ENCODE measurements at regions not wholly inside any gene's neighbourhood (a gene's known extent, or its start where the extent isn't known, plus 50 kb on each side); places are given as distances from the start of the nearest gene placed in this dataset.

- BruUV-seq (replicated peaks): no TSS peak
- RAD21 ChIA-PET (ENCODE audit: unreplicated experiment): no interaction called here
- WGBS (ENCODE audit: insufficient coverage, insufficient replicate concordance, low lambda C conversion rate, missing lambda C conversion rate): 53% methylated on average over 1 of the region's 1 CpG
These were observed 257.4 kb downstream of the IKZF2 start for GRCh38 chr2:212894026-212894425.

GRCh38 chr2:212893216-212893615 is 258.2 kb downstream of the IKZF2 start:
- ChIA-PET POLR2A (no interaction called here), SMC1A (ENCODE audit: uncharacterized antibody, unreplicated experiment) (interaction anchor here (0.6 to 2.6 kb wide), 8 partner anchors 11 to 201 kb away, joined by 3 to 9 read pairs (median 5); no protein-coding TSS in a partner anchor), CTCF (interaction anchor here (0.6 to 2.6 kb wide), 8 partner anchors 11 to 351 kb away, joined by 3 to 21 read pairs (median 3); no protein-coding TSS in a partner anchor), RAD21 (ENCODE audit: unreplicated experiment) (no interaction called here)
- BruUV-seq (replicated peaks): no TSS peak
- no peak for FAIRE-seq
- Histone ChIP-seq H3K79me2 (ENCODE audit: control insufficient read depth, insufficient read depth, low read length) (no peaks in the 10 kb centered on the region), H3K27ac (ENCODE audit: control insufficient read depth, insufficient read depth) (no peak overlapping the region), H2AFZ (ENCODE audit: control insufficient read depth, low read depth, low read length) (no peak overlapping the region), H3K4me2 (ENCODE audit: control insufficient read depth, insufficient read depth) (no peak overlapping the region), H3K36me3 (ENCODE audit: control insufficient read depth in 2 of 2, insufficient read depth in 2 of 2, low read length in 1 of 2) (no peaks in the 10 kb centered on the region), H4K20me1 (ENCODE audit: control insufficient read depth, insufficient read depth) (no peaks in the 10 kb centered on the region), H3K4me3 (no peak overlapping the region), H3K27me3 (replicated peaks in 1 of 2; ENCODE audit: control insufficient read depth in 2 of 2, insufficient read depth in 2 of 2, low read length in 1 of 2) (no peaks in the 10 kb centered on the region), H3K9me3 (replicated peaks; ENCODE audit: control insufficient read depth, insufficient read depth, low read length) (no peaks in the 10 kb centered on the region), H3K9ac (ENCODE audit: control insufficient read depth, insufficient read depth, low read length) (no peak overlapping the region), H3K4me1 (ENCODE audit: control insufficient read depth, insufficient read depth, low read length) (no peaks in the 10 kb centered on the region)
- ATAC-seq: no peak
- in situ Hi-C loops (cut with MboI) (no loop called here), intact Hi-C loops (cut with micrococcal nuclease; ENCODE audit: unreplicated experiment) (loop anchor here (5.0 to 10.0 kb wide), 2 partner anchors 116 to 298 kb away; no protein-coding TSS in a partner anchor)
- no peak for DNase-seq (ENCODE audit: low read depth, low spot score)
- 79% methylated on average over 3 of the region's 3 CpGs for WGBS (ENCODE audit: insufficient coverage, insufficient replicate concordance, low lambda C conversion rate, missing lambda C conversion rate)
- no peak for TF ChIP-seq WRNIP1 (IDR thresholded peaks at IDR 0.05; ENCODE audit: borderline replicate concordance, low read depth, low read length)
- no peak for TF ChIP-seq ZNF622 (IDR thresholded peaks at IDR 0.05)
- no peak for TF ChIP-seq FOXK2 (IDR thresholded peaks at IDR 0.05)
- no peak for TF ChIP-seq CTCF (IDR thresholded peaks at IDR 0.05 in 2 of 3, conservative IDR thresholded peaks at IDR 0.05 in 1 of 3; ENCODE audit: control insufficient read depth in 2 of 3, extremely low read depth in 1 of 3, insufficient read depth in 1 of 3, low read depth in 3 of 3, low read length in 3 of 3)
- TF ChIP-seq SREBF2 (IDR thresholded peaks at IDR 0.05; ENCODE audit: low read length): no peak
- TF ChIP-seq HDAC6 (IDR thresholded peaks at IDR 0.05; ENCODE audit: unreplicated experiment): no peak
- TF ChIP-seq DPF2 (IDR thresholded peaks at IDR 0.05): no peak
- TF ChIP-seq MXI1 (IDR thresholded peaks at IDR 0.05; ENCODE audit: low read depth, low read length): no peak
- no peak for TF ChIP-seq USF2 (IDR thresholded peaks at IDR 0.05; ENCODE audit: borderline replicate concordance, low read depth, low read length)
- TF ChIP-seq KLF5 (IDR thresholded peaks at IDR 0.05; ENCODE audit: partially characterized antibody): no peak

More at GRCh38 chr2:212894026-212894425, 257.4 kb downstream of the IKZF2 start:
- ATAC-seq (no peak), DNase-seq (ENCODE audit: low read depth, low spot score) (no peak), FAIRE-seq (no peak)
- Histone ChIP-seq H4K20me1 (ENCODE audit: control insufficient read depth, insufficient read depth) (no peaks in the 10 kb centered on the region), H3K79me2 (ENCODE audit: control insufficient read depth, insufficient read depth, low read length) (no peaks in the 10 kb centered on the region), H2AFZ (ENCODE audit: control insufficient read depth, low read depth, low read length) (no peak overlapping the region), H3K27me3 (replicated peaks in 1 of 2; ENCODE audit: control insufficient read depth in 2 of 2, insufficient read depth in 2 of 2, low read length in 1 of 2) (no peaks in the 10 kb centered on the region), H3K4me1 (ENCODE audit: control insufficient read depth, insufficient read depth, low read length) (no peaks in the 10 kb centered on the region), H3K36me3 (ENCODE audit: control insufficient read depth in 2 of 2, insufficient read depth in 2 of 2, low read length in 1 of 2) (no peaks in the 10 kb centered on the region), H3K4me2 (ENCODE audit: control insufficient read depth, insufficient read depth) (no peak overlapping the region), H3K4me3 (no peak overlapping the region), H3K9me3 (replicated peaks; ENCODE audit: control insufficient read depth, insufficient read depth, low read length) (no peaks in the 10 kb centered on the region), H3K9ac (ENCODE audit: control insufficient read depth, insufficient read depth, low read length) (no peak overlapping the region), H3K27ac (ENCODE audit: control insufficient read depth, insufficient read depth) (no peak overlapping the region)
- TF ChIP-seq ZSCAN29 (IDR thresholded peaks at IDR 0.05) (no peak), SIX5 (IDR thresholded peaks at IDR 0.05; ENCODE audit: low read depth, low read length, severe bottlenecking) (no peak), ZNF207 (IDR thresholded peaks at IDR 0.05; ENCODE audit: borderline replicate concordance) (no peak), MXI1 (IDR thresholded peaks at IDR 0.05; ENCODE audit: low read depth, low read length) (no peak), MAX (IDR thresholded peaks at IDR 0.05; ENCODE audit: low read depth, low read length) (no peak), POU2F2 (IDR thresholded peaks at IDR 0.05; ENCODE audit: borderline replicate concordance, low read depth, low read length) (no peak), SREBF1 (IDR thresholded peaks at IDR 0.05; ENCODE audit: low read length) (no peak), NFXL1 (IDR thresholded peaks at IDR 0.05; ENCODE audit: borderline replicate concordance) (no peak)
- ChIA-PET CTCF (interaction anchor here (1.3 kb wide), 1 partner anchor 10 kb away, joined by 3 read pairs; no protein-coding TSS in a partner anchor), SMC1A (ENCODE audit: uncharacterized antibody, unreplicated experiment) (no interaction called here), POLR2A (no interaction called here)
- intact Hi-C loops (cut with micrococcal nuclease; ENCODE audit: unreplicated experiment): loop anchor here (5.0 to 10.0 kb wide), 2 partner anchors 117 to 299 kb away; no protein-coding TSS in a partner anchor
- in situ Hi-C loops (cut with MboI): no loop called here

Measured in GM12878 (cell line).